Caco-2 (cell line): ENCODE measurements at regions not wholly inside any gene's neighbourhood (a gene's known extent, or its start where the extent isn't known, plus 50 kb on each side); places are given as distances from the start of the nearest gene placed in this dataset.

Experiments
- BruUV-seq: library from RNA; stranded (reverse); fragments of 400-500 nt; replicated peaks from 2 replicates; lab custom pipeline; 2021; lab: Mats Ljungman, UMichigan
- CTCF ChIA-PET: fragments of 300-600 bp; sonication (Branson Sonifier 250); formaldehyde crosslinking; loops from one replicate; lab custom pipeline; 2022; ENCODE audit warnings: antibody characterized with exemption; lab: Charles Lee
- POLR2A ChIA-PET: fragments of 300-600 bp; sonication (Branson Sonifier 250); formaldehyde crosslinking; loops from one replicate; lab custom pipeline; 2022; ENCODE audit warnings: antibody characterized with exemption; lab: Charles Lee
- DNase-seq, 2 experiments: peaks; one replicate each; pipeline versions ENCODE4 v3.0.0 to v3.0.0-alpha.2; 2020 to 2022
- H3K27me3 ChIP-seq: replicated peaks from 2 replicates; pipeline ENCODE4 v1.6.0; 2011; ENCODE audit warnings: low read length; ENCODE audit not compliant: control insufficient read depth, insufficient read depth
- H3K36me3 ChIP-seq: 2 replicates; pipeline ENCODE4 v1.5.1; 2011; ENCODE audit warnings: low read length; ENCODE audit not compliant: control insufficient read depth, insufficient read depth
- H3K4me1 ChIP-seq: fragments of 250-450 bp; sonication (Bioruptor Pico); 2 replicates; pipeline ENCODE4 v1.5.1; 2020; ENCODE audit warnings: mild to moderate bottlenecking
- H3K4me3 ChIP-seq: 2 replicates; pipeline ENCODE4 v1.5.1; 2011; ENCODE audit warnings: low read depth, mild to moderate bottlenecking, control low read depth, low read length
- H3K9me3 ChIP-seq: fragments of 250-450 bp; sonication (Bioruptor Pico); 2 replicates; pipeline ENCODE4 v1.5.1; 2020; ENCODE audit warnings: mild to moderate bottlenecking, moderate library complexity
- H3K27ac Mint-ChIP-seq: one replicate; pipeline ENCODE4 v1.8.0; 2022; ENCODE audit warnings: mixed read lengths; ENCODE audit not compliant: unreplicated experiment
- H3K27me3 Mint-ChIP-seq: one replicate; pipeline ENCODE4 v1.8.0; 2022; ENCODE audit warnings: mixed read lengths; ENCODE audit not compliant: insufficient read depth, unreplicated experiment
- H3K36me3 Mint-ChIP-seq: one replicate; pipeline ENCODE4 v1.8.0; 2022; ENCODE audit warnings: mild to moderate bottlenecking, mixed read lengths; ENCODE audit not compliant: insufficient read depth, unreplicated experiment
- H3K4me1 Mint-ChIP-seq: one replicate; pipeline ENCODE4 v1.8.0; 2022; ENCODE audit warnings: low read depth, mixed read lengths; ENCODE audit not compliant: unreplicated experiment
- H3K4me3 Mint-ChIP-seq: one replicate; pipeline ENCODE4 v1.8.0; 2022; ENCODE audit warnings: mild to moderate bottlenecking, moderate library complexity, mixed read lengths; ENCODE audit not compliant: unreplicated experiment
- H3K9me3 Mint-ChIP-seq: one replicate; pipeline ENCODE4 v1.8.0; 2022; ENCODE audit warnings: mixed read lengths; ENCODE audit not compliant: unreplicated experiment
- intact Hi-C: fragments of 100-400 bp; cut with micrococcal nuclease; formaldehyde crosslinking; loops from one replicate; pipeline ENCODE4 v1.10.0; 2022; ENCODE audit not compliant: unreplicated experiment
- TF ChIP-seq, protein P1 (sequence below), 2 experiments: fragments of 200-600 bp in 1 of 2; IDR thresholded peaks; 1 replicate in 1 of 2; 2 replicates in 1 of 2; pipeline versions ENCODE4 v1.5.1 to v1.8.0; 2011 to 2022; ENCODE audit warnings: antibody characterized with exemption in 1 of 2, control low read depth in 1 of 2, inconsistent platforms in 1 of 2, low read depth in 1 of 2, low read length in 1 of 2, mild to moderate bottlenecking in 1 of 2, moderate library complexity in 1 of 2; ENCODE audit not compliant: insufficient read depth in 1 of 2, severe bottlenecking in 1 of 2, unreplicated experiment in 1 of 2

DNA sequence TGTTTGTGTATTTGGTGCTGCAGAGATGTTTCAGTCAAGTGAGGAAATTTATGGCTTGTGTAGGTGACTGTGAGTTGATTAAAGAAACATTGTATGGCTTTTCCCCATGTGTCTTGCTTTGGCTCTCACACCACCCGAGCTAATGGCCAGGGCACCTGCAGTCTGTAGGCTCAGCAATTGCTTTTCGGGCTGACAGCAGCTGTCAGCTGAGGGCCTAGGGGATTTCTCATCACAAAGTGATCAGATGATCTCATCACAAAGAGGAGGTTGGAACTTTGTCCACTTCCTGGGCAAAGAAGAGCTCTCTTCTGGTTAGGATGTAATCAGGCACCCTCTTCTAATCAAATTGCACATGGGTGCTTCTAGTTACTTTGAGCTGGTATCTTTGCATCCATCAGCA lies 632.2 kb downstream of the SLC4A3 start:
- BruUV-seq: no TSS peak
- Mint-ChIP-seq H3K4me3 (no peak overlapping the region), H3K9me3 (no peaks in the 10 kb centered on the region), H3K36me3 (no peaks in the 10 kb centered on the region), H3K27me3 (peaks cover 26% of the 10 kb centered on the region), H3K4me1 (no peaks in the 10 kb centered on the region), H3K27ac (no peak overlapping the region)
- Histone ChIP-seq H3K4me3 (no peak overlapping the region), H3K9me3 (no peaks in the 10 kb centered on the region), H3K27me3 (peaks cover 3% of the 10 kb centered on the region; the same call in 1 of the 2 replicates), H3K36me3 (no peaks in the 10 kb centered on the region), H3K4me1 (no peaks in the 10 kb centered on the region)
- TF ChIP-seq, protein P1, sequence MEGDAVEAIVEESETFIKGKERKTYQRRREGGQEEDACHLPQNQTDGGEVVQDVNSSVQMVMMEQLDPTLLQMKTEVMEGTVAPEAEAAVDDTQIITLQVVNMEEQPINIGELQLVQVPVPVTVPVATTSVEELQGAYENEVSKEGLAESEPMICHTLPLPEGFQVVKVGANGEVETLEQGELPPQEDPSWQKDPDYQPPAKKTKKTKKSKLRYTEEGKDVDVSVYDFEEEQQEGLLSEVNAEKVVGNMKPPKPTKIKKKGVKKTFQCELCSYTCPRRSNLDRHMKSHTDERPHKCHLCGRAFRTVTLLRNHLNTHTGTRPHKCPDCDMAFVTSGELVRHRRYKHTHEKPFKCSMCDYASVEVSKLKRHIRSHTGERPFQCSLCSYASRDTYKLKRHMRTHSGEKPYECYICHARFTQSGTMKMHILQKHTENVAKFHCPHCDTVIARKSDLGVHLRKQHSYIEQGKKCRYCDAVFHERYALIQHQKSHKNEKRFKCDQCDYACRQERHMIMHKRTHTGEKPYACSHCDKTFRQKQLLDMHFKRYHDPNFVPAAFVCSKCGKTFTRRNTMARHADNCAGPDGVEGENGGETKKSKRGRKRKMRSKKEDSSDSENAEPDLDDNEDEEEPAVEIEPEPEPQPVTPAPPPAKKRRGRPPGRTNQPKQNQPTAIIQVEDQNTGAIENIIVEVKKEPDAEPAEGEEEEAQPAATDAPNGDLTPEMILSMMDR (IDR thresholded peaks at IDR 0.05; ENCODE audit: insufficient read depth in 1 of 2, low read depth in 1 of 2, low read length in 1 of 2, severe bottlenecking in 1 of 2, unreplicated experiment in 1 of 2): no peak
- intact Hi-C loops: no loop called here
- CTCF ChIA-PET: no interaction called here
- POLR2A ChIA-PET: no interaction called here
- no peak for DNase-seq

DNA sequence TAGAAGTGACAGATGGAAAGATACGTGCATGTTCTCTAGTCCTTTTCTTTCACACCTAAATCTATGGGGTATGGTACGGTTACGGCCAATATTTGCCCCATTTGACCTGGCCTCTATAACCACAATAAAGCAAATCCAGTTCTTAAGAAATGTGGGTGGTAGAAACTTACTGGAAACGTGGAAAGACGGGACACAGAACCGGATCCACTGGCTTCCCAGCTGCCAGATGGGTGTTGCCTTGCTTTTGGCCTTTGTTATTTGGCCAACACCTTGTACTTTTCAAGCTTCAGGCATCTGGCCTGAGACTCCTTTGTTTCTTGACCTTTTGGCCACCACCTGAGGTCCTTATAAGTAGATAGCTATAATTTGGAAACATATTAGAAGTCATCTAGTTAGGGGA lies 635.9 kb downstream of the SLC4A3 start:
- H3K4me1 Mint-ChIP-seq: no peaks in the 10 kb centered on the region
- Histone ChIP-seq H3K36me3 (no peaks in the 10 kb centered on the region), H3K4me3 (no peak overlapping the region), H3K4me1 (no peaks in the 10 kb centered on the region), H3K9me3 (no peaks in the 10 kb centered on the region; the same call in 1 of the 2 replicates), H3K27me3 (peaks cover 2% of the 10 kb centered on the region; the same call in 1 of the 2 replicates)
- BruUV-seq: no TSS peak
- H3K9me3 Mint-ChIP-seq: no peaks in the 10 kb centered on the region
- no peak for DNase-seq
- H3K4me3 Mint-ChIP-seq: no peak overlapping the region
- H3K27me3 Mint-ChIP-seq: peaks cover 12% of the 10 kb centered on the region
- CTCF ChIA-PET: no interaction called here
- TF ChIP-seq, protein P1 (IDR thresholded peaks at IDR 0.05; ENCODE audit: insufficient read depth in 1 of 2, low read depth in 1 of 2, low read length in 1 of 2, severe bottlenecking in 1 of 2, unreplicated experiment in 1 of 2): no peak
- intact Hi-C loops: no loop called here
- H3K27ac Mint-ChIP-seq: no peak overlapping the region
- POLR2A ChIA-PET: no interaction called here
- no peaks in the 10 kb centered on the region for H3K36me3 Mint-ChIP-seq

DNA sequence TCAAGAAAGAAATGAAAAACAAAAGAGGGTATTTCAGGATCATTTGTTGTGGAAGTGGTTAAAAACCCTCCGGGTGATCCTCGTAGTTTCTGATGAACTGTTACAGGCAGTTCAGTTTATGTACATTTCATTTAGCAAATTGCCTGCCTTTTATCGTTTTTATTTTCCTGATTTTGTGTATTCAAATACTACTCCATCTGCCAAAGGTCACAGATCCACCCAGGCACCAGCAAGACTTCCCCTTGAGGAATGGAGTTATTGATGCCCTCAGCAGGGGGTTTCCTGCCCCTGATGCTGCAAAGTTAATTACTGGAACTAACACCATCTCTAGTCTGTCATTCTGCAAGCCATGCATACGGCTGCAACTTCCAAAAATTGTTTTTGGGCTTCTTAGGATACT lies 641.9 kb downstream of the SLC4A3 start:
- ChIA-PET POLR2A (no interaction called here), CTCF (no interaction called here)
- H3K9me3 ChIP-seq: no peaks in the 10 kb centered on the region; the same call in 1 of the 2 replicates
- H3K4me3 Mint-ChIP-seq: no peak overlapping the region
- no peaks in the 10 kb centered on the region for H3K36me3 ChIP-seq
- no TSS peak for BruUV-seq
- DNase-seq: no peak
- H3K4me1 Mint-ChIP-seq: no peaks in the 10 kb centered on the region
- H3K27ac Mint-ChIP-seq: no peak overlapping the region
- H3K9me3 Mint-ChIP-seq: no peaks in the 10 kb centered on the region
- H3K4me3 ChIP-seq: no peak overlapping the region
- intact Hi-C loops: no loop called here
- H3K27me3 ChIP-seq: 0 out of 2 replicates have a peak, but pooled peaks cover 1% of the 10 kb centered on the region
- no peaks in the 10 kb centered on the region for H3K36me3 Mint-ChIP-seq
- no peaks in the 10 kb centered on the region for H3K4me1 ChIP-seq
- TF ChIP-seq, protein P1 (IDR thresholded peaks at IDR 0.05; ENCODE audit: insufficient read depth in 1 of 2, low read depth in 1 of 2, low read length in 1 of 2, severe bottlenecking in 1 of 2, unreplicated experiment in 1 of 2): no peak
- H3K27me3 Mint-ChIP-seq: peaks cover 9% of the 10 kb centered on the region
